ENCODE measurements at regions not wholly inside any gene's neighbourhood (a gene's known extent, or its start where the extent isn't known, plus 50 kb on each side); places are given as distances from the start of the nearest gene placed in this dataset.

DNA sequence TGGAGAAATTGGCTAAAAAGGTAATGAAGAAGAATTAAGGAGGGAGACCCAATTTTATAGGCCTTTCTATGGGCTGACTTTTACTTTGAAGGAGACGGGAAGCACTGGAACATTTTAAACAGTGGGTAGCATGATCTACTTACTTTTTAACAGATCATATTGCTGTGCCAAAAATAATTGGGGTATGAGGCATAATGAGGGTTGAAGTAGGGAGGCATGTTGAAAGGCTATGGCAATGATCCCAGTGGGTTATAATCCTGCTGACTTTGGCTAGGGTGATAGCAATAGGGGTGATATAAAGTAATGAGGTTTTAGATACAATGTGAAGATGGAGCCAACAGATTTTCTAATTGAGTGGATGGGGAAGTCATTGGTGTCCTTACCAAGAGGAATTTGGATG lies 73.2 kb downstream of the GPR37 start:
- no peak for DNase-seq (ENCODE audit: low read depth in 4 of 4, low spot score in 2 of 4)

DNA sequence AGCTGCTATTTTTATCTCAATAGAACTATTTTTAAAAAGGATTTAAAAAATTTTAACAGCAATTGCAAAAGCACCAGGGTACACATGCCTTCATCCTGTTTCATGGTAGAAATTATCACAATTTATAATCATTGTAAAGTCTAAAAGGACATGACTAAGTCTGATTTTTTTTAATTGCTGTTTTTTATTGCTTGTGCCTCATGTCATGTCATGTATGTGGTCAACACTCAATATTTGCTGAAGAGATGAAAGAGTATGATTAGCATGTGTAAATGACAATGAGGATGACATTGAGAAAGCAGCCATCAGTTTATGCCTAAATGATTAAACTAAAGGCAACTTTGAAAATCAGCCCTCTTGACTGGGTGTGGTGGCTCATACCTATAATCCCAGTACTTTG lies 74.8 kb downstream of the GPR37 start:
- DNase-seq (ENCODE audit: low read depth in 4 of 4, low spot score in 2 of 4), result no peak

DNA sequence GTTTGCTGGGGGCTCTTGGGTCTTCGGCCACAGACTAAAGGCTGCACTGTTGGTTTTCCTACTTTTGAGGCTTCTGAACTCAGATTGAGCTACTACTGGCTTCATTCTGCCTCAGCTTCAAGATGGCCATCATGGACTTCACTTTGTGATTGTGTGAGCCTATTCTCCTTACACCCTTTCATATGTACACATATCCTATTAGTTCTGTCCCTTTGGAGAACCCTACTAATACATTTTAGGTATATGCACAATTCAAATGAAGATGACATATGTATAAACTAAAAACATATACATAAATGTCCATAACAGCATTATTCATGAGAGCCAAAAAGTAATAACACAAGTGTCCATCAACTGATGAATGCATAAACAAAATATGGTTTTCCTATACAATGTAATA lies 75.7 kb downstream of the GPR37 start:
- DNase-seq (ENCODE audit: low read depth in 4 of 4, low spot score in 2 of 4), result no peak

DNA sequence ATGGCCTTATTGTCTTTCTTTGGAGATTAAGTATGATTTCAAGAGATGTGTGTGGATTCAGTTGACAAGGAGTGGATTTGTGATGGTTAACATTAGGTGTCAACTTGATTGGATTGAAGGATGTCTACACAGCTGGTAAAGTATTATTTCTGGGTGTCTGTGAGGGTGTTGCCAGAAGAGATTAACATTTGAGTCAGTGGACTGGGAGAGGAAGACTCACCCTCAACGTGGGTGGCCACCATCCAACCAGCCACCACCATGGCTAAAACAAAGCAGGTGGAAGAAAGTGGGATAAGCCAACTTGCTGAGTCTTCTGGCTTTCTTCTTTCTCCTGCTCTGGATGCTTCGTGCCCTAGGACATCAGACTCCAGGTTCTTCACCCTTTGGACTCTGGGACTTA lies 76.1 kb downstream of the GPR37 start:
- no peak for DNase-seq (ENCODE audit: low read depth in 4 of 4, low spot score in 2 of 4)

GRCh38 chr7:124688991-124689390 lies 76.6 kb downstream of the GPR37 start:
- no peak for DNase-seq (ENCODE audit: low read depth in 4 of 4, low spot score in 2 of 4)

GRCh38 chr7:124686543-124687171 lies 78.9 kb downstream of the GPR37 start:
- DNase-seq (ENCODE audit: low read depth in 4 of 4, low spot score in 2 of 4), result no peak

DNA sequence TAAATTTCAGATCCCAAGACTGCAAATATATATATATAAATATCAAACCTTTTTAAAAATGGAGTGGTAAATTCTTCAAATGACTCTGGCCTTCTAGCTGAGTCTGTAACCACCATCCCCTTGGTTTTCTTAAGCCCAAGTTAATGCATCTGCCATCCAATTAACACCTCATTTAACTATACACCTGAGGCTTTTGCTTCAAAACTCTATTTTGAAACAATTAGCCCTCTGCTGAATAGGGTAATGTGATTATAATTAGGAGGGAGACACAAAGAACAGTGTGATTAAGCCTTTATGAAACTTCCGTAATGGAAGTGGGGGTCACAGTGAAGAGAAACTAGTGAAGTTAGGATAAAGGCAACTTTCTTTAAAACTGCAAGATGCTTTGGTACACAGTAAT lies 83.6 kb downstream of the GPR37 start:
- no peak for DNase-seq (ENCODE audit: low read depth in 4 of 4, low spot score in 2 of 4)

GRCh38 chr7:124680304-124680703 lies 85.3 kb downstream of the GPR37 start:
- DNase-seq (ENCODE audit: low read depth in 4 of 4, low spot score in 2 of 4), result no peak

GRCh38 chr7:124679586-124680225 lies 85.9 kb downstream of the GPR37 start:
- DNase-seq (ENCODE audit: low read depth in 4 of 4, low spot score in 2 of 4), result no peak

GRCh38 chr7:124679146-124679545 lies 86.4 kb downstream of the GPR37 start:
- DNase-seq (ENCODE audit: low read depth in 4 of 4, low spot score in 2 of 4), result no peak

DNA sequence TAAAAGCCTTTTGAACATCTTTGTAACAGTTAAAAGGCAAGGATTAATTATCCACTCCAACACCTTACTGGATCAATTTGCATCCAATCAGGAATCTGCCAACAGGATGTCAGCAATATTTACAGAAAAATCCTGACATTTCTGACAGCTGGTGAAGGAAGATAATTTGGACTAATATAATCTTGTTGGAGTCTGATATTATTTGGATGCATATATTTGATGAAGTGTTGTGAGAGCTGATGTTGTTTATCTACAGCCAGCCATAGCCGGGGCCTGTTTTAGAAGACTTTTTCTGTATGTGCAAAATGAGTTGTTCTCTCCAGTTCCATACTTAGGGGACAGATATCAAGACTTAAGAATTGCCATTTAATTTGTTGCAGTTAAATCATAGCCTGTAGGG lies 91.1 kb downstream of the GPR37 start:
- no peak for DNase-seq (ENCODE audit: low read depth in 4 of 4, low spot score in 2 of 4)

DNA sequence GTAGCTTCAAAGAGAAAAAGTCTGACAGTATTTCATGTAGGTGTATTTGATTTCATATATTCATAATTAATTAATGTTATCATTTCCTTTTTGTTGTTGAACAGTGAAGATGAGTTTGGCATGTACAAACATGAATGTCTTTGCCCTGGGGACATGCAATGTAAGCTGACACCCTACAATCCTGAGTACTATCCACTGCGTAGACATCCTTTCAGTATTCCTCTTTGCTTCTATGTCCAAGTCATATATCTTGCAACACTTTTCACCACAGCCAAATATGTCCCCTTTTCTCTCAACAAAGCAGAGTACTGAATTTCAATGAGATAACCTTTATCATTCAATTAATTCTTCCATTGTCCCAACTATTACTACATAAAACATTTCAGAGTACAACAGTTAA lies 93.6 kb downstream of the GPR37 start:
- DNase-seq (ENCODE audit: low read depth in 4 of 4, low spot score in 2 of 4), result no peak

- no peak for DNase-seq (ENCODE audit: low read depth in 4 of 4, low spot score in 2 of 4)
These were observed 98.1 kb downstream of the GPR37 start for GRCh38 chr7:124667312-124668153.

DNA sequence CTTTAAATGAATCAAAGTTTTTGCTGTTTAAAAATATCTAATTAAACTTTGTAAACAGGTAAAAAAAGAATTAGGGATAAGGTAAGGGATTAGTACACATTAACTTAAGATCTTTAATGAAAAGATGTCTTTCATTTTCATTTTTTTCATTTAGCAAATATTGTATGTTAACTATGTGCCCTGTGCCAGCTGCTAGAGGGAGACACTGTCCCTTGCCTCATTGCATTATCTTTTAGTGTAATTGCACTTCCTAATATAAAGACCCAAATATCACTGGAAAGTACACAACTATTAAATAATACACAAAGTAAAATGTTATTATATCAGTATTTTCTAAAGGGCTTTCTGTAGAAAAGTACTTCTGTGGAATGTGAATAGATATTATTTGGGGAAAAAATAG lies 102.7 kb downstream of the GPR37 start:
- no peak for DNase-seq (ENCODE audit: low read depth in 4 of 4, low spot score in 2 of 4)

GRCh38 chr7:124662372-124662771 lies 103.2 kb downstream of the GPR37 start:
- no peak for DNase-seq (ENCODE audit: low read depth in 4 of 4, low spot score in 2 of 4)

- no peak for DNase-seq (ENCODE audit: low read depth in 4 of 4, low spot score in 2 of 4)
These were observed 109.6 kb downstream of the GPR37 start for GRCh38 chr7:124655990-124656389.

- no peak for DNase-seq (ENCODE audit: low read depth in 4 of 4, low spot score in 2 of 4)
These were observed 113.4 kb downstream of the GPR37 start for GRCh38 chr7:124652237-124652636.

GRCh38 chr7:124651136-124651535 lies 114.5 kb downstream of the GPR37 start:
- DNase-seq (ENCODE audit: low read depth in 4 of 4, low spot score in 2 of 4), result no peak

GRCh38 chr7:124649397-124650014 lies 116.1 kb downstream of the GPR37 start:
- no peak for DNase-seq (ENCODE audit: low read depth in 4 of 4, low spot score in 2 of 4)

DNA sequence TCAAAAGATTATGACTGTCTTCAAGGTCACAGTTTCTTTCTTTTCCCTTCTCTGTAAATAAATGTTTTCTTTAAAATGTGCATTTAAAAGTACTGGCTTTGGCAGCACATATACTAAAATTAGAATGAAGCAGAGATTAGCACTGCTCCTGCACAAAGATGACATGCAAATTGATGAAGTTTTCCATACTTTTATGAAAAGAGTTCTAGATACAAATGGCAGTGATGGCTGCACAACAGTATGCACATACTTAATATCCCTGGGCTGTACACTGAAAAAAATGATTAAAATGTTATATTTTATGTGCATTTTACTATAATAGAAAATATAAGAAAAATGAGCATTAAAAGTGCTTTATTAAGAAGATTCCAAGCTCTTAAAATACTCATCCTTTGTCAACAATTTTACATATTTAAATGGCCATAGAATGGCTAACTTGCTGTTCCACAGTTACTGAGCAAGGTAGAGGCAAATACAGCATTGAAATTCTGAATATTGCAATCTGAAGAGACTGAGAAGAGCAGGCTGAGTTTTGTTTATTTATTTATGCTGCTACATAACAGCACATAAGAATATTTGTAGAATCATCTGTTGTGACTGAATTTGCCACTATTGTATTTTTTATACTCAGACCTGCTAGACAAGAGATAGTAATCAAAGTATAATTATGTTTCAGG lies 117.8 kb downstream of the GPR37 start:
- DNase-seq (ENCODE audit: low read depth in 4 of 4, low spot score in 2 of 4), result no peak

DNA sequence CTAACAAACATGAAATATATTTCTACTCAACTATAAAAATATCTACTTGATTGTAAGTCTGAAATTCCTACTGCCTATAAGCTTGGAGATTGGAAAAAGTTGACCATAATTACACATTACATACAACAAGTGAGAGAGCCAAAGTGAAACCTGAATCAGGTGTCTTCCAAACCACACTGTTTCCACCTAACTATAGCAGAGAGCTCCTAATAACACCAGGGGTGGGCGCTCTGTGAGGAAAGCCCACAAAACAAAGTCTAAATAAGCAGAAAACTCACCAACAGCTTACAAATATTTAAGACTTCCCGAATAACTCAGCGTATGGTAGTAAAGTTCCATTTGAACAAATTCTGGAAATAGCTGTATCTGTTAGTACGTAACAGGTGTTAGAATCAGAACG lies 119.9 kb downstream of the GPR37 start:
- no peak for DNase-seq (ENCODE audit: low read depth in 4 of 4, low spot score in 2 of 4)
